ENCODE measurements at regions not wholly inside any gene's neighbourhood (a gene's known extent, or its start where the extent isn't known, plus 50 kb on each side); places are given as distances from the start of the nearest gene placed in this dataset.

DNA sequence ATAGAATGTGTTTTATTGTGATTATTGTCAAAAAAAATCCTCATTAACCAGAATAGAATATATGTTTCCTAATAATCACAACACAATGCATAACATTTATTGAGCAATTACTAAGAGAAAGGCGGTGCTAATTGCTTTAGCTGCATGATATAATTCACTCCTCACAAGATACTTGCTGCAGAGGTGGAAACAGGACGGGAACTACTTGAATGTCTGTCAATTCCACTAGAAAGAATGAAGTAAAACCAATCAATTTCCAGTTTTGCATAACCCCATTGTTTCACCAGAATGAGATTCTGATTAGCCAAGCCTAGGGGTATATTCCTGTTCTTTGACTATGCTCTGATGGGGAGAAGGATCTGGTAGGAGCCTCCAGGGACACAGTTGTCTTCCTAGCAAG lies 239.1 kb upstream of the NRP1 start:
- no peak for DNase-seq
- Mint-ChIP-seq H3K4me1 (no peaks in the 10 kb centered on the region), H3K4me3 (peak overlapping the region in 1 of 4 donors; percentile 21), H3K27me3 (peaks cover 5% of the 10 kb centered on the region), H3K9me3 (peaks cover 0 to 2% (median 0%) of the 10 kb centered on the region in 7 donors), H3K27ac (no peak overlapping the region), H3K36me3 (no peaks in the 10 kb centered on the region)
- ATAC-seq (ENCODE audit: low read depth in 2 of 2): no peak
- no peak overlapping the region for H3K4me3 ChIP-seq (ENCODE audit: low read depth, low read length)
- H3K36me3 ChIP-seq (ENCODE audit: control insufficient read depth, insufficient read depth, low read length): no peaks in the 10 kb centered on the region
- no peaks in the 10 kb centered on the region for H3K4me1 ChIP-seq (ENCODE audit: control insufficient read depth, insufficient read depth, low read length, poor library complexity, severe bottlenecking)
- no peaks in the 10 kb centered on the region for H3K9me3 ChIP-seq (ENCODE audit: control insufficient read depth in 2 of 2, low read length in 2 of 2)
- H3K27ac ChIP-seq (ENCODE audit: insufficient read depth, low read length, poor library complexity, severe bottlenecking): no peak overlapping the region
- no peaks in the 10 kb centered on the region for H3K27me3 ChIP-seq (ENCODE audit: control insufficient read depth, insufficient read depth, low read length)

DNA sequence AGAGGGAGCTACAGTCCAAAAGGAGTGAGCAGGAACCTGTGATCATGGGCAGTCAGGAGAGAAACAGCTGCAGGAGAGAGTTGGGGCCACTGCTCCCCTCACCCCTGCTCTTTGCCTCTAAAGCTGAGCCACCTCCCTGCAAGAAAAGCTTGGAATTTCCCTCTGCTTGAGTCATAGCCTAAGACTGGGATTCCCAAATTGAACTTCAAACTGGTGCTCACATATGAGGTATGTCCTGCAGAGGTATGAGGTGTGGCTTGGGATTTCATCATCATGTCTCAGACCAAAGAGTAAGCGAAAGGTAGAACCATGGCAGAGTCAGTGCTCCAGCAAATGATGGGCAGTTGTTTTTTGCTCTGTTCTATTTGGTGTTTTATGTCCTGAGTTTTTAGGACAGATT lies 237.1 kb upstream of the NRP1 start:
- DNase-seq: no peak

GRCh38 chr10:33570495-33570894 lies 236.0 kb upstream of the NRP1 start:
- H3K27me3 ChIP-seq (ENCODE audit: control insufficient read depth, insufficient read depth, low read length): no peaks in the 10 kb centered on the region
- no peak overlapping the region for H3K4me3 Mint-ChIP-seq
- no peak overlapping the region for H3K27ac Mint-ChIP-seq
- H3K4me1 ChIP-seq (ENCODE audit: control insufficient read depth, insufficient read depth, low read length, poor library complexity, severe bottlenecking): no peaks in the 10 kb centered on the region
- no peaks in the 10 kb centered on the region for H3K4me1 Mint-ChIP-seq
- H3K9me3 ChIP-seq (ENCODE audit: control insufficient read depth in 2 of 2, low read length in 2 of 2): no peaks in the 10 kb centered on the region
- no peaks in the 10 kb centered on the region for H3K36me3 Mint-ChIP-seq
- peaks cover 0 to 2% (median 0%) of the 10 kb centered on the region in 7 donors for H3K9me3 Mint-ChIP-seq
- H3K27ac ChIP-seq (ENCODE audit: insufficient read depth, low read length, poor library complexity, severe bottlenecking): no peak overlapping the region
- no peak for DNase-seq
- peaks cover 5% of the 10 kb centered on the region for H3K27me3 Mint-ChIP-seq
- no peak for ATAC-seq (ENCODE audit: low read depth in 2 of 2)
- no peak overlapping the region for H3K4me3 ChIP-seq (ENCODE audit: low read depth, low read length)
- H3K36me3 ChIP-seq (ENCODE audit: control insufficient read depth, insufficient read depth, low read length): no peaks in the 10 kb centered on the region

More for the DNA sequence above, 237.1 kb upstream of the NRP1 start:
- Mint-ChIP-seq H3K4me1 (no peaks in the 10 kb centered on the region), H3K27ac (no peak overlapping the region), H3K27me3 (peaks cover 5% of the 10 kb centered on the region), H3K9me3 (peaks cover 0 to 2% (median 0%) of the 10 kb centered on the region in 7 donors), H3K36me3 (no peaks in the 10 kb centered on the region), H3K4me3 (no peak overlapping the region)
- Histone ChIP-seq H3K27ac (ENCODE audit: insufficient read depth, low read length, poor library complexity, severe bottlenecking) (no peak overlapping the region), H3K4me3 (ENCODE audit: low read depth, low read length) (no peak overlapping the region), H3K9me3 (ENCODE audit: control insufficient read depth in 2 of 2, low read length in 2 of 2) (no peaks in the 10 kb centered on the region), H3K27me3 (ENCODE audit: control insufficient read depth, insufficient read depth, low read length) (no peaks in the 10 kb centered on the region), H3K4me1 (ENCODE audit: control insufficient read depth, insufficient read depth, low read length, poor library complexity, severe bottlenecking) (no peaks in the 10 kb centered on the region), H3K36me3 (ENCODE audit: control insufficient read depth, insufficient read depth, low read length) (no peaks in the 10 kb centered on the region)
- ATAC-seq (ENCODE audit: low read depth in 2 of 2): no peak

DNA sequence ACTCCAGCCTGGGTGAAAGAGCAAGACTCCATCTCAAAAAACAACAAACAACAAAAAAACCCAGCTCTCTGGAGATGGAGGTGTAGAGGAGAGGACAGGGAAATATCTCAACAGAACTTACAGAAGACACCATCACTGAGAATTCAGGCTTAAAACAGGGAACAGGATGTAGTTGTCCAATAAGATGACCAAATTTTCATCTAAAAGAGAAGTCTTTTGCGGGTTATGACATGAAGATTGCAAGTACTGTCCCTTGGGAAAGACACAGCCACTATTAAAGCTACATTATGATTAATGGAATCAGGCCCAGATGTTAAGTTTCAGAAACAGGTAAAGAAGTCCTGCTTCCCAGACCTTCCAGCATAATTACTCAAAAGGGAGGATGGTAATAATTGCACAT lies 235.2 kb upstream of the NRP1 start:
- H3K9me3 Mint-ChIP-seq: peaks cover 0 to 2% (median 0%) of the 10 kb centered on the region in 7 donors
- H3K27me3 Mint-ChIP-seq: peaks cover 5% of the 10 kb centered on the region
- ATAC-seq (ENCODE audit: low read depth in 2 of 2): no peak
- Histone ChIP-seq H3K27ac (ENCODE audit: insufficient read depth, low read length, poor library complexity, severe bottlenecking) (no peak overlapping the region), H3K4me1 (ENCODE audit: control insufficient read depth, insufficient read depth, low read length, poor library complexity, severe bottlenecking) (no peaks in the 10 kb centered on the region), H3K4me3 (ENCODE audit: low read depth, low read length) (no peak overlapping the region), H3K27me3 (ENCODE audit: control insufficient read depth, insufficient read depth, low read length) (no peaks in the 10 kb centered on the region), H3K9me3 (ENCODE audit: control insufficient read depth in 2 of 2, low read length in 2 of 2) (no peaks in the 10 kb centered on the region), H3K36me3 (ENCODE audit: control insufficient read depth, insufficient read depth, low read length) (no peaks in the 10 kb centered on the region)
- H3K4me3 Mint-ChIP-seq: no peak overlapping the region
- no peaks in the 10 kb centered on the region for H3K36me3 Mint-ChIP-seq
- no peaks in the 10 kb centered on the region for H3K4me1 Mint-ChIP-seq
- DNase-seq: no peak
- H3K27ac Mint-ChIP-seq: no peak overlapping the region

- no peaks in the 10 kb centered on the region for H3K36me3 Mint-ChIP-seq
- H3K4me1 Mint-ChIP-seq: no peaks in the 10 kb centered on the region
- Histone ChIP-seq H3K9me3 (ENCODE audit: control insufficient read depth in 2 of 2, low read length in 2 of 2) (no peaks in the 10 kb centered on the region), H3K4me1 (ENCODE audit: control insufficient read depth, insufficient read depth, low read length, poor library complexity, severe bottlenecking) (no peaks in the 10 kb centered on the region), H3K4me3 (ENCODE audit: low read depth, low read length) (no peak overlapping the region), H3K27me3 (ENCODE audit: control insufficient read depth, insufficient read depth, low read length) (no peaks in the 10 kb centered on the region), H3K36me3 (ENCODE audit: control insufficient read depth, insufficient read depth, low read length) (no peaks in the 10 kb centered on the region), H3K27ac (ENCODE audit: insufficient read depth, low read length, poor library complexity, severe bottlenecking) (no peak overlapping the region)
- DNase-seq (no peak), ATAC-seq (ENCODE audit: low read depth in 2 of 2) (no peak)
- no peaks in the 10 kb centered on the region for H3K27me3 Mint-ChIP-seq
- no peak overlapping the region for H3K27ac Mint-ChIP-seq
- peaks cover 0 to 2% (median 0%) of the 10 kb centered on the region in 7 donors for H3K9me3 Mint-ChIP-seq
- H3K4me3 Mint-ChIP-seq: no peak overlapping the region
Measured at GRCh38 chr10:33566426-33566825, 232.0 kb upstream of the NRP1 start.

DNA sequence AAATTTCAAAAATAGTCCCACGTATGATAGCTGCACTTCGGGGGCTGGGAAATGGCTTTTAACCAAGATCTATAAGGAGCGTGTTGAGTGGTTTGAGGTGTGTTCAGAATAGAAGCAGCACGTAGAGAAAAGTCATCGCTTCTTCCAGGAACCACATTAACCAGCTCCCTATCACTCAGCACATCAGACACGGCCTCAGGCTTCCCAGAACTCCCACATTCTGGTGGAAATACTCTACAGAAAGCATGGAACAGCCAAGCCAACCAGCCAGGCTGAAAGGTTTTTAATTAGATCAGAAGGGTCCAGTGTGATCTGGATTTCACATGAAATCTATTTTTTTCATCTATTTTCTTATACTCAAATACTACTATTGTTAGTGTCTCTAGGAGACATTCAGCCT lies 231.5 kb upstream of the NRP1 start:
- H3K27me3 Mint-ChIP-seq: no peaks in the 10 kb centered on the region
- Histone ChIP-seq H3K9me3 (ENCODE audit: control insufficient read depth in 2 of 2, low read length in 2 of 2) (no peaks in the 10 kb centered on the region), H3K4me1 (ENCODE audit: control insufficient read depth, insufficient read depth, low read length, poor library complexity, severe bottlenecking) (no peaks in the 10 kb centered on the region), H3K36me3 (ENCODE audit: control insufficient read depth, insufficient read depth, low read length) (no peaks in the 10 kb centered on the region), H3K27me3 (ENCODE audit: control insufficient read depth, insufficient read depth, low read length) (no peaks in the 10 kb centered on the region), H3K4me3 (ENCODE audit: low read depth, low read length) (no peak overlapping the region), H3K27ac (ENCODE audit: insufficient read depth, low read length, poor library complexity, severe bottlenecking) (no peak overlapping the region)
- DNase-seq (no peak), ATAC-seq (ENCODE audit: low read depth in 2 of 2) (no peak)
- no peak overlapping the region for H3K27ac Mint-ChIP-seq
- no peaks in the 10 kb centered on the region for H3K36me3 Mint-ChIP-seq
- no peak overlapping the region for H3K4me3 Mint-ChIP-seq
- peaks cover 0 to 2% (median 0%) of the 10 kb centered on the region in 7 donors for H3K9me3 Mint-ChIP-seq
- no peaks in the 10 kb centered on the region for H3K4me1 Mint-ChIP-seq

- Histone ChIP-seq H3K9me3 (ENCODE audit: control insufficient read depth in 2 of 2, low read length in 2 of 2) (no peaks in the 10 kb centered on the region), H3K36me3 (ENCODE audit: control insufficient read depth, insufficient read depth, low read length) (no peaks in the 10 kb centered on the region), H3K4me3 (ENCODE audit: low read depth, low read length) (no peak overlapping the region), H3K27me3 (ENCODE audit: control insufficient read depth, insufficient read depth, low read length) (no peaks in the 10 kb centered on the region), H3K4me1 (ENCODE audit: control insufficient read depth, insufficient read depth, low read length, poor library complexity, severe bottlenecking) (no peaks in the 10 kb centered on the region), H3K27ac (ENCODE audit: insufficient read depth, low read length, poor library complexity, severe bottlenecking) (no peak overlapping the region)
- Mint-ChIP-seq H3K9me3 (no peaks in the 10 kb centered on the region), H3K36me3 (no peaks in the 10 kb centered on the region), H3K27ac (peak overlapping the region in 1 of 3 donors; percentile 29), H3K4me3 (no peak overlapping the region), H3K4me1 (no peaks in the 10 kb centered on the region), H3K27me3 (no peaks in the 10 kb centered on the region)
- DNase-seq: no peak
- ATAC-seq (ENCODE audit: low read depth in 2 of 2): no peak
Measured at GRCh38 chr10:33565231-33565630, 230.8 kb upstream of the NRP1 start.

DNA sequence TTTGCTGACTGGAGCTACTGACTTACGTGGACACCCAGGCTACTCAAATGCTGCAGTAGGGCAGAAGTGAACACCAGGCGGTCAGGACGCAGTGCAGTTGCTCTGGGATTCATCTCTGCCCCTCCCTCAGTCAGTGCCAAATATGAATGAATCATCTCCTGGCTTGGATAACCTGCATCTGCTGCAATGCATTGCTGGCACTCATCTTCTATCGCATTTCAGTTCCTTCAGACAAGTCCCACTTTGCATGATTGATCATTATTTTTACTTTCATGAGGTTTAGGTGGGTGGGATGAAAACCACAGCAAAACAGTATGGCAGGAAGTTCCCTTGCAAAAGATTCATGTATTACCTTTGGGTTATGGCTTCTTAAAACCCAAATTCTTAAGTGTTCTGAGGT lies 224.6 kb upstream of the NRP1 start:
- ATAC-seq (ENCODE audit: low read depth in 2 of 2): no peak
- H3K27ac ChIP-seq (ENCODE audit: insufficient read depth, low read length, poor library complexity, severe bottlenecking): no peak overlapping the region
- H3K9me3 ChIP-seq (ENCODE audit: control insufficient read depth in 2 of 2, low read length in 2 of 2): no peaks in the 10 kb centered on the region
- Mint-ChIP-seq H3K27me3 (no peaks in the 10 kb centered on the region), H3K9me3 (peaks cover 0 to 1% (median 0%) of the 10 kb centered on the region in 7 donors), H3K4me3 (no peak overlapping the region), H3K36me3 (no peaks in the 10 kb centered on the region), H3K27ac (no peak overlapping the region), H3K4me1 (no peaks in the 10 kb centered on the region)
- peaks cover 2% of the 10 kb centered on the region for H3K27me3 ChIP-seq (ENCODE audit: control insufficient read depth, insufficient read depth, low read length)
- H3K4me3 ChIP-seq (ENCODE audit: low read depth, low read length): no peak overlapping the region
- no peaks in the 10 kb centered on the region for H3K4me1 ChIP-seq (ENCODE audit: control insufficient read depth, insufficient read depth, low read length, poor library complexity, severe bottlenecking)
- no peak for DNase-seq
- H3K36me3 ChIP-seq (ENCODE audit: control insufficient read depth, insufficient read depth, low read length): no peaks in the 10 kb centered on the region

Data from CD4-positive, CD25-positive, alpha-beta regulatory T cell (primary cell).